GM12878 (cell line): ENCODE measurements at regions not wholly inside any gene's neighbourhood (a gene's known extent, or its start where the extent isn't known, plus 50 kb on each side); places are given as distances from the start of the nearest gene placed in this dataset.

Experiments
- ATAC-seq: fragments of 200-7000 bp; cut with Tn5 transposase; 3 replicates; pipeline ENCODE4 v1.9.1; 2020; ENCODE audit warnings: mild to moderate bottlenecking, moderate library complexity
- BruUV-seq: library from RNA; stranded (reverse); fragments of 400-500 nt; replicated peaks from 2 replicates; lab custom pipeline; 2021; lab: Mats Ljungman, UMichigan
- CTCF ChIA-PET: fragments of 300-600 bp; sonication (Branson Sonifier 250); formaldehyde crosslinking; extraction: SDS; loops from one replicate; lab custom pipeline; 2021; ENCODE audit warnings: inconsistent platforms; lab: Yijun Ruan, JAX
- POLR2A ChIA-PET: fragments of 350-600 bp; formaldehyde crosslinking; extraction: SDS; loops from one replicate; lab custom pipeline; 2021; ENCODE audit warnings: inconsistent platforms; lab: Charles Lee
- RAD21 ChIA-PET: fragments of 300-600 bp; sonication (Branson Sonifier 250); formaldehyde crosslinking; loops from one replicate; lab custom pipeline; 2023; ENCODE audit warnings: antibody characterized with exemption; ENCODE audit not compliant: unreplicated experiment; lab: Charles Lee
- SMC1A ChIA-PET: fragments of 300-600 bp; sonication (Branson Sonifier 250); formaldehyde crosslinking; loops from one replicate; lab custom pipeline; 2023; ENCODE audit not compliant: unreplicated experiment, uncharacterized antibody; lab: Charles Lee
- DNase-seq: peaks from one replicate; pipeline ENCODE4 v3.0.0-alpha.2; 2011; ENCODE audit warnings: low read depth, low spot score
- FAIRE-seq: peaks from 3 replicates; lab custom pipeline; 2011; peaks lifted over from hg19 to GRCh38; lab: Jason Lieb, UNC
- H2AFZ ChIP-seq: 2 replicates; pipeline ENCODE4 v1.6.0; 2011; ENCODE audit warnings: low read depth, low read length, control low read depth; ENCODE audit not compliant: control insufficient read depth
- H3K27ac ChIP-seq: 2 replicates; pipeline ENCODE4 v1.5.1; 2011; ENCODE audit warnings: control low read depth; ENCODE audit not compliant: control insufficient read depth, insufficient read depth
- H3K27me3 ChIP-seq, 2 experiments: replicated peaks in 1 of 2; 2 replicates each; pipeline versions ENCODE4 v1.6.0 to v1.6.1; 2011; ENCODE audit warnings: low read length in 1 of 2; ENCODE audit not compliant: control insufficient read depth in 2 of 2, insufficient read depth in 2 of 2
- H3K36me3 ChIP-seq, 2 experiments: 2 replicates each; pipeline ENCODE4 v1.5.1; 2011; ENCODE audit warnings: low read length in 1 of 2; ENCODE audit not compliant: control insufficient read depth in 2 of 2, insufficient read depth in 2 of 2
- H3K4me1 ChIP-seq: 2 replicates; pipeline ENCODE4 v1.6.1; 2011; ENCODE audit warnings: mild to moderate bottlenecking, low read length, moderate library complexity, mixed read lengths; ENCODE audit not compliant: control insufficient read depth, insufficient read depth
- H3K4me2 ChIP-seq: 2 replicates; pipeline ENCODE4 v1.6.0; 2011; ENCODE audit warnings: control low read depth; ENCODE audit not compliant: control insufficient read depth, insufficient read depth
- H3K4me3 ChIP-seq: fragments of 200-600 bp; sonication (generic); 2 replicates; pipeline ENCODE4 v1.5.1; 2016
- H3K79me2 ChIP-seq: 2 replicates; pipeline ENCODE4 v1.6.0; 2011; ENCODE audit warnings: low read length; ENCODE audit not compliant: control insufficient read depth, insufficient read depth
- H3K9ac ChIP-seq: 2 replicates; pipeline ENCODE4 v1.8.0; 2011; ENCODE audit warnings: low read length, control low read depth, mixed read lengths; ENCODE audit not compliant: control insufficient read depth, insufficient read depth
- H3K9me3 ChIP-seq: replicated peaks from 3 replicates; pipeline ENCODE4 v1.5.1; 2011; ENCODE audit warnings: mild to moderate bottlenecking, low read length; ENCODE audit not compliant: control insufficient read depth, insufficient read depth
- H4K20me1 ChIP-seq: 2 replicates; pipeline ENCODE4 v1.6.0; 2011; ENCODE audit not compliant: control insufficient read depth, insufficient read depth
- BRCA1 ChIP-seq: IDR thresholded peaks from 2 replicates; pipeline ENCODE4 v1.6.1; 2011; ENCODE audit warnings: low read depth, low read length, improper control_type of control experiment
- MTA2 ChIP-seq: fragments of 450-650 bp; IDR thresholded peaks from 2 replicates; pipeline ENCODE4 v1.6.1; 2016; ENCODE audit warnings: low read depth, mild to moderate bottlenecking, moderate library complexity
- NFYB ChIP-seq: IDR thresholded peaks from 2 replicates; pipeline ENCODE4 v1.6.1; 2011; ENCODE audit warnings: low read depth, mild to moderate bottlenecking, low read length, improper control_type of control experiment, moderate library complexity; ENCODE audit not compliant: insufficient read depth
- NR2C2 ChIP-seq: IDR thresholded peaks from 2 replicates; pipeline ENCODE4 v1.6.1; 2011; ENCODE audit warnings: borderline replicate concordance, low read depth; ENCODE audit not compliant: control insufficient read depth, insufficient read length
- PAX8 ChIP-seq: fragments of 450-650 bp; IDR thresholded peaks from 2 replicates; pipeline ENCODE4 v1.6.1; 2017; ENCODE audit warnings: mild to moderate bottlenecking, moderate library complexity
- POU2F2 ChIP-seq: IDR thresholded peaks from 3 replicates; pipeline ENCODE4 v1.6.1; 2011; ENCODE audit warnings: low read depth, mild to moderate bottlenecking, low read length, borderline replicate concordance
- RCOR1 ChIP-seq: conservative IDR thresholded peaks from 2 replicates; pipeline ENCODE4 v1.6.1; 2012; ENCODE audit warnings: low read depth, low read length, improper control_type of control experiment
- WGBS: methylation state at CpG from one replicate; pipeline ENCODE4 v1.1.6; 2016; ENCODE audit warnings: low lambda C conversion rate; ENCODE audit not compliant: insufficient replicate concordance, insufficient coverage; ENCODE audit errors: missing lambda C conversion rate; 5-methylcytosine and 5-hydroxymethylcytosine counted together
- in situ Hi-C: fragments of 300-500 bp; cut with MboI; formaldehyde crosslinking; loops from 9 replicates; pipeline ENCODE4 v1.14.3; 2018; ENCODE audit warnings: mixed read lengths
- intact Hi-C: fragments of 100-400 bp; cut with micrococcal nuclease; formaldehyde crosslinking; loops from one replicate; pipeline ENCODE4 v1.14.2; 2022; ENCODE audit not compliant: unreplicated experiment
- TF ChIP-seq, protein P1 (sequence below): IDR thresholded peaks from 2 replicates; pipeline ENCODE4 v1.6.1; 2012; ENCODE audit warnings: low read length, inconsistent platforms
- TF ChIP-seq, protein P2 (sequence below): IDR thresholded peaks from 2 replicates; pipeline ENCODE4 v1.6.1; 2012; ENCODE audit warnings: low read depth, low read length, improper control_type of control experiment
- TF ChIP-seq, protein P3 (sequence below): fragments of 450-650 bp; IDR thresholded peaks from 2 replicates; pipeline ENCODE4 v1.6.1; 2016; ENCODE audit warnings: mild to moderate bottlenecking, moderate library complexity, borderline replicate concordance
- TF ChIP-seq, protein P4 (sequence below): fragments of 150-350 bp; IDR thresholded peaks from 2 replicates; pipeline ENCODE4 v1.6.1; 2016; ENCODE audit warnings: low read depth, low read length

DNA sequence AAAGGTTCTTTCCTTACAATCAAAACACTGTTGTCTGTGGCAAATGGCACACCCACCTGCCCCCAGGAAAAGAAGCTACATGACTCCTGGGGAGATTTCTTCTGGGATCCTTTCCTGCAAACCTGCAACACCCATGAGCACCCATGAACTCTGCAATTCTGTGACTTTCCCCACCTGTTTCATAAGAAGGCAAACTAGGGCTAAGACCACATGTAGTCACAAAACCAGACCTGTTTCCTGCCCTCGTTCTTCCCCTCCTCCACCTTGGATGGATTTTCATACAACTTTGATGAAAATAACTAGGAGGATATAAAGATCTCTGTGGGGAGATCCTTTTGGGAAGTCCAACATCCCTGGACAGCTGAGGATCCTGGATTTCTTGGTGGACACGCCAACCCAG, 1084.7 kb downstream of the BCL11B start:
- intact Hi-C loops: no loop called here
- CTCF ChIA-PET: interaction anchor here (0.8 to 18.6 kb wide), 4 partner anchors 12 to 758 kb away, joined by 3 to 158 read pairs (median 11); no protein-coding TSS in a partner anchor

More for the DNA sequence above, 1084.7 kb downstream of the BCL11B start:
- Histone ChIP-seq H3K4me1 (no peaks in the 10 kb centered on the region), H3K4me3 (no peak overlapping the region), H3K9me3 (no peaks in the 10 kb centered on the region; the same call in 2 of the 3 replicates), H3K4me2 (no peak overlapping the region), H4K20me1 (no peaks in the 10 kb centered on the region), H3K79me2 (no peaks in the 10 kb centered on the region), H3K27me3 (no peaks in the 10 kb centered on the region), H2AFZ (no peak overlapping the region), H3K36me3 (no peaks in the 10 kb centered on the region), H3K9ac (no peak overlapping the region), H3K27ac (no peak overlapping the region)
- ATAC-seq (no peak), DNase-seq (no peak), FAIRE-seq (no peak)
- SMC1A ChIA-PET: interaction anchor here (0.6 to 25.6 kb wide), 13 partner anchors 10 to 44 kb away, joined by 3 to 461 read pairs (median 5); no protein-coding TSS in a partner anchor
- BruUV-seq: no TSS peak
- TF ChIP-seq RCOR1 (no peak), POU2F2 (no peak), NFYB (no peak), PAX8 (no peak), MTA2 (no peak), NR2C2 (no peak), BRCA1 (no peak)
- TF ChIP-seq, protein P1, sequence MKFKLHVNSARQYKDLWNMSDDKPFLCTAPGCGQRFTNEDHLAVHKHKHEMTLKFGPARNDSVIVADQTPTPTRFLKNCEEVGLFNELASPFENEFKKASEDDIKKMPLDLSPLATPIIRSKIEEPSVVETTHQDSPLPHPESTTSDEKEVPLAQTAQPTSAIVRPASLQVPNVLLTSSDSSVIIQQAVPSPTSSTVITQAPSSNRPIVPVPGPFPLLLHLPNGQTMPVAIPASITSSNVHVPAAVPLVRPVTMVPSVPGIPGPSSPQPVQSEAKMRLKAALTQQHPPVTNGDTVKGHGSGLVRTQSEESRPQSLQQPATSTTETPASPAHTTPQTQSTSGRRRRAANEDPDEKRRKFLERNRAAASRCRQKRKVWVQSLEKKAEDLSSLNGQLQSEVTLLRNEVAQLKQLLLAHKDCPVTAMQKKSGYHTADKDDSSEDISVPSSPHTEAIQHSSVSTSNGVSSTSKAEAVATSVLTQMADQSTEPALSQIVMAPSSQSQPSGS: no peak
- TF ChIP-seq, protein P2, sequence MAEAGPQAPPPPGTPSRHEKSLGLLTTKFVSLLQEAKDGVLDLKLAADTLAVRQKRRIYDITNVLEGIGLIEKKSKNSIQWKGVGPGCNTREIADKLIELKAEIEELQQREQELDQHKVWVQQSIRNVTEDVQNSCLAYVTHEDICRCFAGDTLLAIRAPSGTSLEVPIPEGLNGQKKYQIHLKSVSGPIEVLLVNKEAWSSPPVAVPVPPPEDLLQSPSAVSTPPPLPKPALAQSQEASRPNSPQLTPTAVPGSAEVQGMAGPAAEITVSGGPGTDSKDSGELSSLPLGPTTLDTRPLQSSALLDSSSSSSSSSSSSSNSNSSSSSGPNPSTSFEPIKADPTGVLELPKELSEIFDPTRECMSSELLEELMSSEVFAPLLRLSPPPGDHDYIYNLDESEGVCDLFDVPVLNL: no peak
- TF ChIP-seq, protein P3, sequence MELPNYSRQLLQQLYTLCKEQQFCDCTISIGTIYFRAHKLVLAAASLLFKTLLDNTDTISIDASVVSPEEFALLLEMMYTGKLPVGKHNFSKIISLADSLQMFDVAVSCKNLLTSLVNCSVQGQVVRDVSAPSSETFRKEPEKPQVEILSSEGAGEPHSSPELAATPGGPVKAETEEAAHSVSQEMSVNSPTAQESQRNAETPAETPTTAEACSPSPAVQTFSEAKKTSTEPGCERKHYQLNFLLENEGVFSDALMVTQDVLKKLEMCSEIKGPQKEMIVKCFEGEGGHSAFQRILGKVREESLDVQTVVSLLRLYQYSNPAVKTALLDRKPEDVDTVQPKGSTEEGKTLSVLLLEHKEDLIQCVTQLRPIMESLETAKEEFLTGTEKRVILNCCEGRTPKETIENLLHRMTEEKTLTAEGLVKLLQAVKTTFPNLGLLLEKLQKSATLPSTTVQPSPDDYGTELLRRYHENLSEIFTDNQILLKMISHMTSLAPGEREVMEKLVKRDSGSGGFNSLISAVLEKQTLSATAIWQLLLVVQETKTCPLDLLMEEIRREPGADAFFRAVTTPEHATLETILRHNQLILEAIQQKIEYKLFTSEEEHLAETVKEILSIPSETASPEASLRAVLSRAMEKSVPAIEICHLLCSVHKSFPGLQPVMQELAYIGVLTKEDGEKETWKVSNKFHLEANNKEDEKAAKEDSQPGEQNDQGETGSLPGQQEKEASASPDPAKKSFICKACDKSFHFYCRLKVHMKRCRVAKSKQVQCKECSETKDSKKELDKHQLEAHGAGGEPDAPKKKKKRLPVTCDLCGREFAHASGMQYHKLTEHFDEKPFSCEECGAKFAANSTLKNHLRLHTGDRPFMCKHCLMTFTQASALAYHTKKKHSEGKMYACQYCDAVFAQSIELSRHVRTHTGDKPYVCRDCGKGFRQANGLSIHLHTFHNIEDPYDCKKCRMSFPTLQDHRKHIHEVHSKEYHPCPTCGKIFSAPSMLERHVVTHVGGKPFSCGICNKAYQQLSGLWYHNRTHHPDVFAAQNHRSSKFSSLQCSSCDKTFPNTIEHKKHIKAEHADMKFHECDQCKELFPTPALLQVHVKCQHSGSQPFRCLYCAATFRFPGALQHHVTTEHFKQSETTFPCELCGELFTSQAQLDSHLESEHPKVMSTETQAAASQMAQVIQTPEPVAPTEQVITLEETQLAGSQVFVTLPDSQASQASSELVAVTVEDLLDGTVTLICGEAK: no peak
- TF ChIP-seq, protein P4, sequence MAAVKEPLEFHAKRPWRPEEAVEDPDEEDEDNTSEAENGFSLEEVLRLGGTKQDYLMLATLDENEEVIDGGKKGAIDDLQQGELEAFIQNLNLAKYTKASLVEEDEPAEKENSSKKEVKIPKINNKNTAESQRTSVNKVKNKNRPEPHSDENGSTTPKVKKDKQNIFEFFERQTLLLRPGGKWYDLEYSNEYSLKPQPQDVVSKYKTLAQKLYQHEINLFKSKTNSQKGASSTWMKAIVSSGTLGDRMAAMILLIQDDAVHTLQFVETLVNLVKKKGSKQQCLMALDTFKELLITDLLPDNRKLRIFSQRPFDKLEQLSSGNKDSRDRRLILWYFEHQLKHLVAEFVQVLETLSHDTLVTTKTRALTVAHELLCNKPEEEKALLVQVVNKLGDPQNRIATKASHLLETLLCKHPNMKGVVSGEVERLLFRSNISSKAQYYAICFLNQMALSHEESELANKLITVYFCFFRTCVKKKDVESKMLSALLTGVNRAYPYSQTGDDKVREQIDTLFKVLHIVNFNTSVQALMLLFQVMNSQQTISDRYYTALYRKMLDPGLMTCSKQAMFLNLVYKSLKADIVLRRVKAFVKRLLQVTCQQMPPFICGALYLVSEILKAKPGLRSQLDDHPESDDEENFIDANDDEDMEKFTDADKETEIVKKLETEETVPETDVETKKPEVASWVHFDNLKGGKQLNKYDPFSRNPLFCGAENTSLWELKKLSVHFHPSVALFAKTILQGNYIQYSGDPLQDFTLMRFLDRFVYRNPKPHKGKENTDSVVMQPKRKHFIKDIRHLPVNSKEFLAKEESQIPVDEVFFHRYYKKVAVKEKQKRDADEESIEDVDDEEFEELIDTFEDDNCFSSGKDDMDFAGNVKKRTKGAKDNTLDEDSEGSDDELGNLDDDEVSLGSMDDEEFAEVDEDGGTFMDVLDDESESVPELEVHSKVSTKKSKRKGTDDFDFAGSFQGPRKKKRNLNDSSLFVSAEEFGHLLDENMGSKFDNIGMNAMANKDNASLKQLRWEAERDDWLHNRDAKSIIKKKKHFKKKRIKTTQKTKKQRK: no peak
- in situ Hi-C loops: no loop called here
- RAD21 ChIA-PET: interaction anchor here (1.1 to 14.0 kb wide), 6 partner anchors 13 to 46 kb away, joined by 3 to 309 read pairs (median 8); no protein-coding TSS in a partner anchor
- POLR2A ChIA-PET: interaction anchor here (1.0 to 2.3 kb wide), 7 partner anchors 8 to 49 kb away, joined by 3 to 14 read pairs (median 7); no protein-coding TSS in a partner anchor
- WGBS: 0% methylated on average over 2 of the region's 2 CpGs
